ENCODE measurements at regions not wholly inside any gene's neighbourhood (a gene's known extent, or its start where the extent isn't known, plus 50 kb on each side); places are given as distances from the start of the nearest gene placed in this dataset.

GRCh38 chr18:77572537-77572936, 322.9 kb downstream of the GALR1 start:
- no peak for DNase-seq (ENCODE audit: low spot score)

DNA sequence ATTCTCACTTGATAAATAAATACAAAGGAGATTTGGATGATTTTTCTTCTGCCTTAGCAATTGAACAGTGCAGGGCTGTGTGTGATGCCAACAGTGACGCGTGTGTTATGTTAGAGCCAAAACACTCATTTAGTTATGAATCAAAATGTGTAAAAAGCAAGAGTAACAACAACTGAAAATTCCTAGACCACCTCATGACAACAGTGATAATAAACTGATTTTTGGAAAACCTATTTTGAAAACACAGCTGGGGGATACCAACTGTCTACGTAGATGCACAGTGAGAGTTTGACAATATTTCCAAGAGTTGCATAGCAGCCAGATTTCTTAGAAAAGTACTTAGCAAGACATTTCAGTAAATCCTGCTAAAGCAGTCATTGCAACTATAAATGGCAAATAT, 323.9 kb downstream of the GALR1 start:
- DNase-seq (ENCODE audit: low spot score), result no peak

DNA sequence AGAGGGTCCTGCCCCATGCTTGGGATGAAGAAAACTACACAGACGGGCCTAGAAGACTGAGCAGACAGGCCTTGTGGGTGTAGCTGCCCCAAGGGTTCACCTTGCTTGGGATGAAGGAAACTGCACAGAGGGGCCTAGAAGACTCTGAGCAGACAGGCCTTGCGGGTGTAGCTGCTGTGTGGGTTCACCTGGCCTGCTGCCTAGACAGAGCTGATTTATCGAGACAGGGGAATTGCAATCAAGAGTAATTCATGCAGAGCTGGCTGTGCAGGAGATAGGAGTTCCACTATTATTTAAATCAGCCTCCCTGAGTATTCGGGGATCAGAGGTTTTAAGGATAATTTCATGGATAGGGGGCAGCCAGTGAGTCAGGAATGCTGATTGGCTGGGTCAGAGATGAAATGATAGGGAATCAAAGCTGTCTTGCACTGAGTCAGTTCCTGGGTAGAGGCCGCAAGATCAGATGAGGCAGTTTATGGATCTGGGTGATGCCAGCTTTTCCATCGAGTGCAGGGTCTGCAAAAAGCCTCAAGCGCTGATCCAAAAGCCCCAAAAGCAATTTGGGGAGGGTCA, 341.4 kb downstream of the GALR1 start:
- DNase-seq (ENCODE audit: low spot score), result no peak

GRCh38 chr18:77597726-77598125, 348.1 kb downstream of the GALR1 start:
- no peak for DNase-seq (ENCODE audit: low spot score)

GRCh38 chr18:77600674-77601073, 351.0 kb downstream of the GALR1 start:
- DNase-seq (ENCODE audit: low spot score), result no peak

DNA sequence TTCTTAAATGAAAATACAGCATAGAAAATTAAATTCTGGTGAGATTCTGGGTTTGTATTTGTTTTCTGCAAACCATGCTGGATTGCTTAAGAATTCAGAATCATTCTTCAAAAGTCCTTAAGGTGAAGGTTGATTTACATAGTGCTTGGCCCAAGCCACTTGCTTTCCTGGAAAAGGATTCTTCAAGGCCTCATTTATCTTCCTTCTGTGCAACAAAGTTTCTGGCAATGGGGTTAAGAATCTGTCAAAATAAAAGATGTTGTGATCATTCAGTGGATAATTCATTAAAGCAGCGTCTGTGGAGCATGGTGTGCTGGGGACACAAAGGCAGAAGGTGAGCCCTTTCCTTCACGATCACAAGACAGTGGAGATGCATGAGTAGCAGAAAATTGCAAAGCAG, 351.9 kb downstream of the GALR1 start:
- DNase-seq (ENCODE audit: low spot score), result no peak

- DNase-seq (ENCODE audit: low spot score), result no peak
Measured at GRCh38 chr18:77607087-77607486, 357.4 kb downstream of the GALR1 start.

DNA sequence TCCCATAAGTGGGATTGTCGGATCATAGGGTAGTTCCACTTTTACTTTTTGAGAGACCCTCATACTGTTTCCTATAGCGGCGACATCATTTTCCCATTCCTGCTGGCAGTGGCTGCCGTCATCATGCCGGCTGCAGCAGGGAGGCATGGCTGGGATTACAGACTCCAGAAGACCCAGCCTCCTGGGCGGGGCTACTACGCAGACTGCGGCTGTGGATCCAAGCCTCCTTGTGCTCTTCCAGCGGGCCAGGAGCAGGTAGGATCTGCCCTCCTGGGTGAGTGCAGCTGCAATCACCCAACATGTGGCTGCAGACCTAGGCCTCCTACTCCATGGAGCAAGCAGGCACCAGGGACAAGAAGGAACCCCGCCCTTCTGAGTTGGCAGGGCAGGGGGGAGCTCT, 359.2 kb downstream of the GALR1 start:
- no peak for DNase-seq (ENCODE audit: low spot score)

- DNase-seq (ENCODE audit: low spot score), result no peak
Measured at GRCh38 chr18:77617694-77618093, 368.0 kb downstream of the GALR1 start.

DNA sequence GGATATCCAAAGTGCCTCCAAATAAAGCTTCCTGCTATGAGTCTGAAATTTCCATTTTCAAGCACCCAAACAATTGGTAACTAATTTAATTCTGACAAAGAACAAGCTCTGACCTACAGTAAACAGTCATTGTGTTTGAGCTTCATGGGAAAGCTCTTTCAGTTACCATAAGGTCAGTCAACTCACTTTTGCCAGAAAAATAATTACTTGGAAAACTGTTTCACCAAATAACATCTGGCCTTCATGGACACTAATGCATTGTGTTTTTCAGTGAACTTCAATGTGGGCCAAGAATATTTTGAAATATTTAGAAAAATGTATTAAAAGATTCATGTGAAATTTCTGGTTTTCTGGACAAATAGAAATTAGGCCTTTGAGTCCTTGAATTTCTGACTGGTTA, 369.9 kb downstream of the GALR1 start:
- DNase-seq (ENCODE audit: low spot score), result no peak

DNA sequence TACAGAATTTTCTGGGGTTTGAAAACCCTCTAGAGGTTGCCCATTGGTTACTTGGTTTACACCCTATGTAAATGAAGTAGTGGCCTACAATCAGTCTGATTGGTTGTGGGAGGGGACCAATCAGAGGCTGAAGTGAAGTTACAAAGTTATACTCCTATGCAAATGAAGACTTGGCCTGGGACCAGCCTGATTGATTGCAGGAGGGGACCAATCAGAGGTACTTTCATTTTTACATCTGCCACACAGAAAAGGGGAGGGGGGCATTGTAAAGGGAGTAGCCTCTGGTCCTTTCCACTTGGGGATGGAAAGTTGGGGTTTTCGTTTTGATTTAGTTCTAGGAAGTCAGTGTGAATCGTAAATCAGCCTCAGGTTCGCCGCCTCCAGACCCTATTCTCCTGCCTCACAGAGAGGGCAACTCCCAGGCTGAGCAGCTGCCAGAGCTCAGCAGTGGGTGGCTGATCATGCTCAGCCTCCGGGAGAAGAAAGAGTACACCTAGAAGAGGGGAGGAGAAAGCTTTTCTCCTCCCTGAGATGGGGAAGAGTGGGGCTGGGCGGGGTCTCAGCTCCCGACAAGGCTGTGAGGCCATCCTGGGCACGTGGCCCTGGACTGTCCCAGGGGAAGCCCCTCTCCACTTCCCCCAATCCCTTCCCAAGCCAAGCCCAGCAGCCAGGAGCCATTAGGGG, 372.5 kb downstream of the GALR1 start:
- peak; percentile 55 for DNase-seq (ENCODE audit: low spot score)

GRCh38 chr18:77632758-77633157, 383.1 kb downstream of the GALR1 start:
- no peak for DNase-seq (ENCODE audit: low spot score)

- DNase-seq (ENCODE audit: low spot score), result no peak
Measured at GRCh38 chr18:77634494-77634893, 384.8 kb downstream of the GALR1 start.

GRCh38 chr18:77635451-77635850, 385.8 kb downstream of the GALR1 start:
- no peak for DNase-seq (ENCODE audit: low spot score)

- DNase-seq (ENCODE audit: low spot score), result no peak
Measured at GRCh38 chr18:77635858-77636257, 386.2 kb downstream of the GALR1 start.

- no peak for DNase-seq (ENCODE audit: low spot score)
Measured at GRCh38 chr18:77645170-77645872, 395.7 kb downstream of the GALR1 start.

DNA sequence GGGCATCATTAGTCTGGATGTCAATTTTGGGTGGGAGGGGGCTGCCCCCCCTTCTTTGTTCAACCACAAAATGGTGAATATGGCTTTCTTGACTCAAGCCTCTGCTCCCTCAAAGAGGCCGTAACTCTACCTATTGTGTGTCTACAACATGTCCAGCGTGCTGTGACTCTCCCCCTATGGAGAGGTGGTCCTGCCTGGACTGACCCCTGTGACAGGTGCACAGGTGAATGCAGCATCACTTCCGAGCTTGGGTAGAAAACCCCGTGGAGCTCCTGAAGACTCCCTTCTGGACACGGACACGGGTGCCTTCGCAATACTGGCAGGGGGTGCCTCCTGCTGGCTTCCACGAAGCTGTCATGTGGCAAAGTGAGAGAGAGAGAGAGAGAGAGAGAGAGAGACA, 397.8 kb downstream of the GALR1 start:
- DNase-seq (ENCODE audit: low spot score), result no peak

DNA sequence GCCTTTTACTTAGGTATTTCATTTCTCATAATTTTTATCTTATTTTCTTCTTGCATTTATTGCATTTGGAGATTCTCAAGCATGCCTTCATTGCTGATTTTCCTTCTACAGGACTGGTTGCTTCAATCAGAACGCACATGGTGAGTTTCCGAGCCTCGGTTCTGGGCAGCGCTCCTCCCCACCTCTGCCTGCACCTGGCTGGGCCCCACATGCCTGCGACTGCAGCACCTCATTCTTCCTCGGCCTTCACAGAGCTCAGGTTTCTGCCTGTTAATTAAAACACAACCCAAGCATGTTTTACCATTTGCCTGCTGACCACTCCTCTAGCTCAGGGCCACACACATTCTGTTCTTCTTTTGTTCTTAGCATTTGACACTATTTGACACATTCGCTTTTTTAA, 398.8 kb downstream of the GALR1 start:
- DNase-seq (ENCODE audit: low spot score), result no peak

DNA sequence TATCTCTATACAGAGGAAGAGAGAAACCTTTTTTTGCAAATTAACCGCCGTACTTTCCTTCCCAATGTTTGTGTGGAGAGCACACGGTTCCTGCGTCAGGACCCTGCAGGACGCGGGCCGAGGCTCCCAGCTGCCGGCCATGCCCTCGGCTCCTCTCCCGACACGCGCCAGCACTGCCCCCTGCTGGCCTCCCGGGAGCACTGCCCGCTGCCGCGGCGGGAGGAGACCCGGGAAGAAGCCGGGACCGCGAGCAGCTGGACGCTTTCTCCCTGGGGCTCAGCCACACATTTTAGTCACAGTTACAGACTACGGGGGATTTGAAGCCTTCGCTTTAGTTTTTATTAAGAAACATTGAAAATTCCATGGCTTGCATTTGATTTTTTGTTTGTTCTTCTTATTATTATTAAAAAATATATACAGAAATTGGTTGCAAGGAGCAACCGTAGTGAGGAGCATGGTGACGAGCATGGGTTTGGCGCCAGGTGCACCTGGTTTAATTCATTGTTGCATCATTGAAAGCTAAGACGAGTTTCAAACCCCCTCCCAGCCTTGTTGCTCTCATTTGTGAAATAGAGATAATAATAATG, 401.2 kb downstream of the GALR1 start:
- peak; percentile 59 for DNase-seq (ENCODE audit: low spot score)

GRCh38 chr18:77651441-77651840, 401.8 kb downstream of the GALR1 start:
- no peak for DNase-seq (ENCODE audit: low spot score)

DNA sequence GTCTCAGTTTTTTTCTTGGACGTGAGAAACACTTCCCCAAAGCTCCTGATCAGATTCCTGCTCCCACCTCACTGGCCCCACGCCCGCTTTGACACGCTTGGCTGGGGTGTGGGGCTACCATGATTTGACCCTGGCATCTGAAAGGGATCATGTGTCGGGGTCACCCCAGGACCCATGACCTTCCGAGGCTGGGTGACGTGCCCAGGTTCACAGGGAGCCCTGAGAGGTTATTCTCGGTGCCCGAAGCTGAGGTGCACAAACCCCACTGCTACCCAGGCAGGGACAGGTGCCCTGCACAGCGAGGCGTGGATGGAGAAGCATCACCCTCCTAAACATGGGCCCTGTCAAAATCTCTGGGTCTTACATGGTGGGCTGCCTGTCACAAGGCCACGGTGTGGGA, 404.1 kb downstream of the GALR1 start:
- no peak for DNase-seq (ENCODE audit: low spot score)

- DNase-seq (ENCODE audit: low spot score), result no peak
Measured at GRCh38 chr18:77654302-77654701, 404.7 kb downstream of the GALR1 start.

Data from H4 (cell line).